Activated T-helper 1 cell treated with Interleukin-2 at 50 U/mL for 16 hours (primary cell): ENCODE measurements at regions not wholly inside any gene's neighbourhood (a gene's known extent, or its start where the extent isn't known, plus 50 kb on each side); places are given as distances from the start of the nearest gene placed in this dataset.
"Not testable (repeated sequence)": the region's sequence is repeated elsewhere in the genome, so short reads cannot be mapped to it uniquely, and the experiment has no call there.

Experiments
- DNase-seq: peaks from one replicate; pipeline ENCODE4 v3.0.0-alpha.2; 2020; ENCODE audit warnings: low read depth

- no peak for DNase-seq
Measured at GRCh38 chr10:101280511-101280910, 51.2 kb upstream of the LBX1 start.

GRCh38 chr10:101280921-101281320, 51.7 kb upstream of the LBX1 start:
- not testable (repeated sequence) for DNase-seq

GRCh38 chr10:101282947-101283346, 53.7 kb upstream of the LBX1 start:
- no peak for DNase-seq

GRCh38 chr10:101283762-101284100, 54.5 kb upstream of the LBX1 start:
- DNase-seq = no peak

- no peak for DNase-seq
Measured at GRCh38 chr10:101284101-101284743, 55.0 kb upstream of the LBX1 start.

- DNase-seq = no peak
Measured at GRCh38 chr10:101284744-101285463, 55.6 kb upstream of the LBX1 start.

- DNase-seq = no peak
Measured at GRCh38 chr10:101285519-101286070, 56.3 kb upstream of the LBX1 start.

GRCh38 chr10:101286248-101287046, 57.2 kb upstream of the LBX1 start:
- DNase-seq = no peak

GRCh38 chr10:101287183-101287996, 58.1 kb upstream of the LBX1 start:
- DNase-seq = no peak

- DNase-seq = no peak
Measured at GRCh38 chr10:101287997-101288635, 58.9 kb upstream of the LBX1 start.

- no peak for DNase-seq
Measured at GRCh38 chr10:101289541-101289940, 60.3 kb upstream of the LBX1 start.

GRCh38 chr10:101290431-101290830, 61.2 kb upstream of the LBX1 start:
- no peak for DNase-seq

GRCh38 chr10:101290881-101291280, 61.6 kb upstream of the LBX1 start:
- no peak for DNase-seq

GRCh38 chr10:101291331-101292193, 62.3 kb upstream of the LBX1 start:
- DNase-seq = peak; percentile 9

- no peak for DNase-seq
Measured at GRCh38 chr10:101292194-101293006, 61.6 kb upstream of the BTRC start.

GRCh38 chr10:101293007-101293723, 60.8 kb upstream of the BTRC start:
- no peak for DNase-seq

GRCh38 chr10:101294109-101294508, 59.9 kb upstream of the BTRC start:
- DNase-seq = no peak

- no peak for DNase-seq
Measured at GRCh38 chr10:101295261-101295660, 58.7 kb upstream of the BTRC start.
